ENCODE measurements at regions not wholly inside any gene's neighbourhood (a gene's known extent, or its start where the extent isn't known, plus 50 kb on each side); places are given as distances from the start of the nearest gene placed in this dataset.

GRCh38 chr1:221916176-221916575 lies 174.3 kb upstream of the DUSP10 start:
- POLR2A ChIA-PET (ENCODE audit: unreplicated experiment), result no interaction called here

GRCh38 chr1:221915764-221916163 lies 173.9 kb upstream of the DUSP10 start:
- ChIA-PET CTCF (no interaction called here), POLR2A (ENCODE audit: unreplicated experiment) (no interaction called here)
- intact Hi-C loops (cut with micrococcal nuclease; ENCODE audit: unreplicated experiment), result no loop called here
- Histone ChIP-seq H3K4me3 (no peak overlapping the region), H3K27ac (no peak overlapping the region), H3K4me2 (no peak overlapping the region), H3K9me3 (ENCODE audit: insufficient read depth, low read depth) (no peaks in the 10 kb centered on the region), H3F3A (ENCODE audit: insufficient read depth, low read depth) (peaks cover 13% of the 10 kb centered on the region), H3K27me3 (ENCODE audit: insufficient read depth, low read depth) (no peaks in the 10 kb centered on the region), H3K79me2 (ENCODE audit: low read depth) (no peaks in the 10 kb centered on the region), H3K4me1 (replicated peaks; ENCODE audit: insufficient read depth) (peaks cover 22% of the 10 kb centered on the region), H3K9me2 (ENCODE audit: insufficient read depth) (no peaks in the 10 kb centered on the region), H3K36me3 (ENCODE audit: low read depth) (no peaks in the 10 kb centered on the region), H2AFZ (no peak overlapping the region), H4K20me1 (ENCODE audit: insufficient read depth) (no peaks in the 10 kb centered on the region)
- BruUV-seq (replicated peaks), result no TSS peak
- no peak for TF ChIP-seq EZH2 (IDR thresholded peaks at IDR 0.05; ENCODE audit: low read depth)
- TF ChIP-seq CTCF (conservative IDR thresholded peaks at IDR 0.05), result no peak
- DNase-seq, result no peak

More at GRCh38 chr1:221916176-221916575, 174.3 kb upstream of the DUSP10 start:
- Histone ChIP-seq H3K4me1 (replicated peaks; ENCODE audit: insufficient read depth) (peaks cover 22% of the 10 kb centered on the region), H3K9me3 (ENCODE audit: insufficient read depth, low read depth) (no peaks in the 10 kb centered on the region), H2AFZ (no peak overlapping the region), H3K4me2 (no peak overlapping the region), H3K79me2 (ENCODE audit: low read depth) (no peaks in the 10 kb centered on the region), H3K36me3 (ENCODE audit: low read depth) (no peaks in the 10 kb centered on the region), H3K27ac (no peak overlapping the region), H4K20me1 (ENCODE audit: insufficient read depth) (no peaks in the 10 kb centered on the region), H3K9me2 (ENCODE audit: insufficient read depth) (no peaks in the 10 kb centered on the region), H3K27me3 (ENCODE audit: insufficient read depth, low read depth) (no peaks in the 10 kb centered on the region), H3F3A (ENCODE audit: insufficient read depth, low read depth) (peaks cover 13% of the 10 kb centered on the region), H3K4me3 (no peak overlapping the region)
- no peak for TF ChIP-seq CTCF (conservative IDR thresholded peaks at IDR 0.05)
- TF ChIP-seq EZH2 (IDR thresholded peaks at IDR 0.05; ENCODE audit: low read depth), result no peak
- intact Hi-C loops (cut with micrococcal nuclease; ENCODE audit: unreplicated experiment), result no loop called here
- DNase-seq, result no peak
- CTCF ChIA-PET, result no interaction called here
- BruUV-seq (replicated peaks), result no TSS peak

GRCh38 chr1:221913351-221913892 lies 171.5 kb upstream of the DUSP10 start:
- H3K9me3 ChIP-seq (ENCODE audit: insufficient read depth, low read depth), result no peaks in the 10 kb centered on the region
- H3K4me2 ChIP-seq, result peak overlapping the region; percentile 27
- no peaks in the 10 kb centered on the region for H3K9me2 ChIP-seq (ENCODE audit: insufficient read depth)
- ChIA-PET POLR2A (ENCODE audit: unreplicated experiment) (no interaction called here), CTCF (no interaction called here)
- DNase-seq, result peak in 1 of 2 experiments; percentile 72
- peak overlapping the region; percentile 47 for H3K27ac ChIP-seq
- intact Hi-C loops (cut with micrococcal nuclease; ENCODE audit: unreplicated experiment), result no loop called here
- no peaks in the 10 kb centered on the region for H4K20me1 ChIP-seq (ENCODE audit: insufficient read depth)
- H3K4me3 ChIP-seq, result no peak overlapping the region
- H3K4me1 ChIP-seq (replicated peaks; ENCODE audit: insufficient read depth), result peaks cover 22% of the 10 kb centered on the region
- BruUV-seq (replicated peaks), result no TSS peak
- no peak overlapping the region for H2AFZ ChIP-seq
- TF ChIP-seq EZH2 (IDR thresholded peaks at IDR 0.05; ENCODE audit: low read depth), result no peak
- no peak for TF ChIP-seq CTCF (conservative IDR thresholded peaks at IDR 0.05)
- H3F3A ChIP-seq (ENCODE audit: insufficient read depth, low read depth), result peaks cover 13% of the 10 kb centered on the region
- H3K27me3 ChIP-seq (ENCODE audit: insufficient read depth, low read depth), result no peaks in the 10 kb centered on the region
- no peaks in the 10 kb centered on the region for H3K79me2 ChIP-seq (ENCODE audit: low read depth)
- no peaks in the 10 kb centered on the region for H3K36me3 ChIP-seq (ENCODE audit: low read depth)

Measured in PC-9 (cell line).